H1 (cell line): ENCODE measurements at regions not wholly inside any gene's neighbourhood (a gene's known extent, or its start where the extent isn't known, plus 50 kb on each side); places are given as distances from the start of the nearest gene placed in this dataset.

Source experiments
- CTCF ChIA-PET: fragments of 300-600 bp; sonication (Branson Sonifier 250); formaldehyde crosslinking; loops from one replicate; lab custom pipeline; 2021; ENCODE audit not compliant: partially characterized antibody; lab: Charles Lee
- POLR2A ChIA-PET: fragments of 300-600 bp; sonication (Branson Sonifier 250); formaldehyde crosslinking; loops from one replicate; lab custom pipeline; 2021; ENCODE audit warnings: inconsistent platforms; ENCODE audit not compliant: partially characterized antibody; lab: Charles Lee
- DNase-seq, 2 experiments: peaks; one replicate each; pipeline versions ENCODE4 v3.0.0 to v3.0.0-alpha.2; 2010 to 2022; ENCODE audit warnings: low spot score in 2 of 2, low read depth in 1 of 2, mixed read lengths in 1 of 2
- FAIRE-seq: peaks from 2 replicates; lab custom pipeline; 2011; peaks lifted over from hg19 to GRCh38; lab: Jason Lieb, UNC
- H2AFZ ChIP-seq: 2 replicates; pipeline ENCODE4 v1.8.1; 2012; ENCODE audit warnings: low read length, inconsistent platforms
- H2AK5ac ChIP-seq: 2 replicates; pipeline ENCODE4 v1.6.1; 2013; ENCODE audit warnings: low read depth, low read length
- H2BK120ac ChIP-seq: replicated peaks from 2 replicates; pipeline ENCODE3; 2013; ENCODE audit warnings: low read depth, low read length, inconsistent platforms
- H2BK12ac ChIP-seq: 2 replicates; pipeline ENCODE4 v1.6.1; 2013; ENCODE audit warnings: low read depth, low read length
- H2BK15ac ChIP-seq: 2 replicates; pipeline ENCODE4 v1.6.1; 2013; ENCODE audit warnings: low read length
- H2BK20ac ChIP-seq: 2 replicates; pipeline ENCODE4 v1.6.1; 2013; ENCODE audit warnings: low read length
- H2BK5ac ChIP-seq: 2 replicates; pipeline ENCODE4 v1.6.1; 2013; ENCODE audit warnings: low read depth, low read length
- H3K14ac ChIP-seq: 2 replicates; pipeline ENCODE4 v1.6.1; 2013; ENCODE audit warnings: inconsistent platforms; ENCODE audit not compliant: insufficient read length
- H3K18ac ChIP-seq: 2 replicates; pipeline ENCODE4 v1.6.1; 2013; ENCODE audit warnings: low read length; ENCODE audit errors: extremely low read depth
- H3K23ac ChIP-seq: 2 replicates; pipeline ENCODE4 v1.6.1; 2013; ENCODE audit warnings: inconsistent platforms; ENCODE audit not compliant: insufficient read length
- H3K23me2 ChIP-seq: 2 replicates; pipeline ENCODE4 v1.6.1; 2013; ENCODE audit warnings: low read depth, low read length
- H3K27ac ChIP-seq: 2 replicates; pipeline ENCODE4 v1.6.1; 2011; ENCODE audit warnings: low read depth, low read length, inconsistent platforms
- H3K27me3 ChIP-seq, 4 experiments: replicated peaks in 1 of 4; 1 replicate in 1 of 4; 2 replicates in 3 of 4; pipeline versions ENCODE4 v1.6.1 to v1.8.1; 2011 to 2013; ENCODE audit warnings: low read length in 3 of 4, mild to moderate bottlenecking in 3 of 4, inconsistent platforms in 2 of 4, mixed read lengths in 2 of 4, moderate library complexity in 1 of 4; ENCODE audit not compliant: control insufficient read depth in 3 of 4, insufficient read depth in 3 of 4; ENCODE audit errors: extremely low read depth in 1 of 4
- H3K36me3 ChIP-seq, 4 experiments: 2 replicates each; pipeline versions ENCODE4 v1.6.1 to v1.8.1; 2011 to 2013; ENCODE audit warnings: mild to moderate bottlenecking in 4 of 4, low read length in 3 of 4, moderate library complexity in 2 of 4, control low read depth in 1 of 4, inconsistent platforms in 1 of 4; ENCODE audit not compliant: insufficient read depth in 4 of 4, control insufficient read depth in 2 of 4
- H3K4ac ChIP-seq: replicated peaks from 2 replicates; pipeline ENCODE3; 2013; ENCODE audit warnings: low read length, low read depth, mixed read lengths, inconsistent platforms; ENCODE audit not compliant: insufficient read length
- H3K4me1 ChIP-seq, 4 experiments: replicated peaks in 1 of 4; 1 replicate in 1 of 4; 2 replicates in 3 of 4; pipeline versions ENCODE4 v1.6.1 to v1.8.1; 2011 to 2013; ENCODE audit warnings: low read length in 3 of 4, inconsistent platforms in 2 of 4, mixed read lengths in 1 of 4; ENCODE audit not compliant: insufficient read depth in 4 of 4, control insufficient read depth in 3 of 4
- H3K4me2 ChIP-seq, 2 experiments: 2 replicates each; pipeline versions ENCODE4 v1.6.1 to v1.8.1; 2011 to 2013; ENCODE audit warnings: low read depth in 2 of 2, low read length in 2 of 2, control low read depth in 1 of 2, inconsistent platforms in 1 of 2, mild to moderate bottlenecking in 1 of 2; ENCODE audit not compliant: insufficient read depth in 1 of 2
- H3K4me3 ChIP-seq, 4 experiments: fragments of 200-600, 300-600 bp in 1 of 4; sonication (generic), shearing (Covaris generic), sonication (Bioruptor Twin) in 1 of 4; 2 replicates each; pipeline versions ENCODE4 v1.5.1 to v1.8.1; 2011 to 2016; ENCODE audit warnings: low read length in 4 of 4, low read depth in 3 of 4, control low read depth in 2 of 4, inconsistent platforms in 2 of 4, mild to moderate bottlenecking in 2 of 4, mixed read lengths in 1 of 4, moderate library complexity in 1 of 4; ENCODE audit not compliant: insufficient read depth in 2 of 4; ENCODE audit errors: extremely low read depth in 1 of 4
- H3K56ac ChIP-seq: replicated peaks from 2 replicates; pipeline ENCODE3; 2013; ENCODE audit warnings: low read depth, mild to moderate bottlenecking, mixed read lengths, low read length, inconsistent platforms; ENCODE audit not compliant: insufficient read length
- H3K79me1 ChIP-seq: 2 replicates; pipeline ENCODE4 v1.6.1; 2013; ENCODE audit warnings: low read depth, low read length, control low read depth
- H3K79me2 ChIP-seq, 2 experiments: 2 replicates each; pipeline versions ENCODE4 v1.6.1 to v1.8.1; 2012 to 2013; ENCODE audit warnings: low read length in 2 of 2, mild to moderate bottlenecking in 2 of 2, inconsistent platforms in 1 of 2; ENCODE audit not compliant: insufficient read depth in 2 of 2, control insufficient read depth in 1 of 2
- H3K9ac ChIP-seq, 4 experiments: replicated peaks in 1 of 4; 1 replicate in 1 of 4; 2 replicates in 3 of 4; pipeline versions ENCODE4 v1.6.1 to v1.8.1; 2011 to 2013; ENCODE audit warnings: low read depth in 3 of 4, low read length in 3 of 4, control low read depth in 2 of 4, mild to moderate bottlenecking in 2 of 4, moderate library complexity in 2 of 4, inconsistent platforms in 1 of 4; ENCODE audit errors: extremely low read depth in 1 of 4
- H3K9me3 ChIP-seq, 2 experiments: 2 replicates each; pipeline versions ENCODE4 v1.6.1 to v1.8.1; 2012 to 2013; ENCODE audit warnings: mild to moderate bottlenecking in 2 of 2, moderate library complexity in 2 of 2, control low read depth in 1 of 2, inconsistent platforms in 1 of 2, low read depth in 1 of 2, low read length in 1 of 2, mixed read lengths in 1 of 2; ENCODE audit not compliant: insufficient read depth in 2 of 2
- H4K20me1 ChIP-seq, 2 experiments: replicated peaks in 1 of 2; 2 replicates each; pipeline versions ENCODE3 to v1.8.1; 2011 to 2013; ENCODE audit warnings: inconsistent platforms in 2 of 2, low read length in 2 of 2, mild to moderate bottlenecking in 1 of 2; ENCODE audit not compliant: insufficient read depth in 2 of 2, control insufficient read depth in 1 of 2
- H4K5ac ChIP-seq: 2 replicates; pipeline ENCODE4 v1.6.1; 2013; ENCODE audit warnings: low read length, low read depth, mixed read lengths, inconsistent platforms; ENCODE audit not compliant: insufficient read length
- H4K8ac ChIP-seq: 2 replicates; pipeline ENCODE4 v1.8.0; 2013; ENCODE audit warnings: mild to moderate bottlenecking, moderate library complexity, low read length, inconsistent platforms; ENCODE audit not compliant: insufficient read depth; ENCODE audit errors: extremely low read depth
- H4K91ac ChIP-seq: replicated peaks from 2 replicates; pipeline ENCODE3; 2013; ENCODE audit warnings: low read length, mixed read lengths, inconsistent platforms; ENCODE audit not compliant: insufficient read length
- BACH1 ChIP-seq: IDR thresholded peaks from 2 replicates; pipeline ENCODE4 v1.6.1; 2012; ENCODE audit warnings: low read length, improper control_type of control experiment
- CHD1 ChIP-seq: IDR thresholded peaks from 2 replicates; pipeline ENCODE4 v1.6.1; 2012; ENCODE audit warnings: low read depth, low read length, improper control_type of control experiment
- CREB1 ChIP-seq: IDR thresholded peaks from 2 replicates; pipeline ENCODE4 v1.6.1; 2012; ENCODE audit warnings: inconsistent platforms
- EGR1 ChIP-seq: IDR thresholded peaks from 2 replicates; pipeline ENCODE4 v1.6.1; 2011; ENCODE audit warnings: low read depth, low read length, borderline replicate concordance
- EP300 ChIP-seq, 2 experiments: IDR thresholded peaks; 1 replicate in 1 of 2; 2 replicates in 1 of 2; pipeline ENCODE4 v1.6.1; 2011 to 2012; ENCODE audit warnings: low read depth in 2 of 2, low read length in 2 of 2, mild to moderate bottlenecking in 2 of 2, borderline replicate concordance in 1 of 2, inconsistent platforms in 1 of 2, moderate library complexity in 1 of 2
- GABPA ChIP-seq: IDR thresholded peaks from 2 replicates; pipeline ENCODE4 v1.6.1; 2011; ENCODE audit warnings: mild to moderate bottlenecking, low read length, moderate library complexity, borderline replicate concordance; ENCODE audit not compliant: insufficient read depth
- HDAC6 ChIP-seq: IDR thresholded peaks from one replicate; pipeline ENCODE4 v1.7.1; 2012; ENCODE audit warnings: low read depth, mild to moderate bottlenecking, inconsistent platforms, low read length, moderate library complexity
- KDM1A ChIP-seq: fragments of 200-600, 300-600 bp; sonication (generic); IDR thresholded peaks from 2 replicates; pipeline ENCODE4 v1.7.1; 2016; ENCODE audit warnings: mild to moderate bottlenecking, low read length, borderline replicate concordance
- POLR2AphosphoS5 ChIP-seq: IDR thresholded peaks from 2 replicates; pipeline ENCODE4 v1.6.1; 2011; ENCODE audit warnings: low read depth, low read length
- RFX5 ChIP-seq: IDR thresholded peaks from 2 replicates; pipeline ENCODE4 v1.6.1; 2011; ENCODE audit warnings: low read depth, low read length, improper control_type of control experiment, borderline replicate concordance
- SP1 ChIP-seq: IDR thresholded peaks from 2 replicates; pipeline ENCODE4 v1.6.1; 2011; ENCODE audit warnings: low read depth, low read length
- SP2 ChIP-seq: IDR thresholded peaks from 2 replicates; pipeline ENCODE4 v1.6.1; 2012; ENCODE audit warnings: mild to moderate bottlenecking, low read length, inconsistent platforms
- SP4 ChIP-seq: IDR thresholded peaks from 2 replicates; pipeline ENCODE4 v1.6.1; 2012; ENCODE audit warnings: low read length, inconsistent platforms
- TCF12 ChIP-seq: IDR thresholded peaks from 2 replicates; pipeline ENCODE4 v1.6.1; 2011; ENCODE audit warnings: low read depth, mild to moderate bottlenecking, low read length
- USF2 ChIP-seq: IDR thresholded peaks from 2 replicates; pipeline ENCODE4 v1.6.1; 2011; ENCODE audit warnings: low read length, improper control_type of control experiment
- WGBS, 2 experiments: shearing (Covaris generic) in 1 of 2; methylation state at CpG; one replicate each; pipeline versions ENCODE4 v1.1.6 to v1.1.7; 2013 to 2015; ENCODE audit warnings: low lambda C conversion rate in 2 of 2, mixed read lengths in 2 of 2, inconsistent platforms in 1 of 2, low coverage in 1 of 2, missing lambda C conversion rate in 1 of 2; ENCODE audit not compliant: insufficient replicate concordance in 2 of 2, insufficient coverage in 1 of 2, insufficient read length in 1 of 2; ENCODE audit errors: extremely low coverage in 1 of 2, missing lambda C conversion rate in 1 of 2; 5-methylcytosine and 5-hydroxymethylcytosine counted together

GRCh38 chr6:163705923-163706322 is 291.4 kb downstream of the QKI start:
- no peaks in the 10 kb centered on the region for H3K4me1 ChIP-seq
- no peak overlapping the region for H2BK5ac ChIP-seq
- H3K9me3 ChIP-seq = no peaks in the 10 kb centered on the region
- H3K18ac ChIP-seq = no peak overlapping the region
- POLR2A ChIA-PET = no interaction called here
- no peak overlapping the region for H2BK12ac ChIP-seq
- H3K14ac ChIP-seq = no peak overlapping the region
- no peak overlapping the region for H4K5ac ChIP-seq
- H3K27me3 ChIP-seq = no peaks in the 10 kb centered on the region
- no peak overlapping the region for H3K27ac ChIP-seq
- H3K4me2 ChIP-seq = no peak overlapping the region
- H3K79me1 ChIP-seq = no peaks in the 10 kb centered on the region
- no peak overlapping the region for H2BK15ac ChIP-seq
- no peaks in the 10 kb centered on the region for H3K36me3 ChIP-seq
- no peak overlapping the region for H4K91ac ChIP-seq
- H3K4ac ChIP-seq = no peak overlapping the region
- FAIRE-seq (no peak), DNase-seq (no peak)
- H3K4me3 ChIP-seq = no peak overlapping the region
- H3K56ac ChIP-seq = no peak overlapping the region
- H2BK120ac ChIP-seq = no peak overlapping the region
- H2AK5ac ChIP-seq = no peak overlapping the region
- H4K20me1 ChIP-seq = no peaks in the 10 kb centered on the region
- no peaks in the 10 kb centered on the region for H3K23me2 ChIP-seq
- H2AFZ ChIP-seq = 0 out of 2 replicates have a peak overlapping the region, but pooled peaks have one; percentile 16
- no peaks in the 10 kb centered on the region for H3K79me2 ChIP-seq
- no peak overlapping the region for H3K9ac ChIP-seq
- no peak overlapping the region for H3K23ac ChIP-seq
- H4K8ac ChIP-seq = no peak overlapping the region
- WGBS, 2 experiments = 96% methylated on average over 9 of the region's 9 CpGs; no CpG with 5 or more reads in 1 of the 2 experiments
- H2BK20ac ChIP-seq = no peak overlapping the region
- CTCF ChIA-PET = interaction anchor here (0.6 kb wide), 1 partner anchor 183 kb away, joined by 3 read pairs; no protein-coding TSS in a partner anchor
- TF ChIP-seq USF2 (no peak), BACH1 (no peak), HDAC6 (no peak), SP4 (no peak), POLR2AphosphoS5 (no peak), GABPA (no peak), SP1 (no peak), RFX5 (no peak), SP2 (no peak), EP300 (IDR thresholded peaks at IDR 0.05; ENCODE audit: borderline replicate concordance in 1 of 2, low read depth in 2 of 2, low read length in 2 of 2) (no peak), EGR1 (no peak), CHD1 (no peak), CREB1 (no peak), KDM1A (no peak), TCF12 (no peak)
